Testis (tissue), 2 donors: ENCODE measurements at regions not wholly inside any gene's neighbourhood (a gene's known extent, or its start where the extent isn't known, plus 50 kb on each side); places are given as distances from the start of the nearest gene placed in this dataset.

ENCODE experiments used
- POLR2A ChIP-seq: fragments of 450-650 bp; IDR thresholded peaks from one replicate; pipeline ENCODE4 v1.6.1; 2017; ENCODE audit warnings: antibody characterized with exemption, mild to moderate bottlenecking, moderate library complexity
- TF ChIP-seq, protein P1 (sequence below), 3 experiments: fragments of 450-650 bp in 2 of 3; fragments of 200-600 bp in 1 of 3; sonication (generic) in 1 of 3; IDR thresholded peaks; one replicate each; pipeline ENCODE4 v1.5.1; 2016 to 2019; ENCODE audit warnings: antibody characterized with exemption in 3 of 3, mild to moderate bottlenecking in 2 of 3, moderate library complexity in 1 of 3

GRCh38 chr12:115693970-115694369 is 583.5 kb downstream of the MED13L start:
- TF ChIP-seq POLR2A = no peak
- TF ChIP-seq, protein P1, sequence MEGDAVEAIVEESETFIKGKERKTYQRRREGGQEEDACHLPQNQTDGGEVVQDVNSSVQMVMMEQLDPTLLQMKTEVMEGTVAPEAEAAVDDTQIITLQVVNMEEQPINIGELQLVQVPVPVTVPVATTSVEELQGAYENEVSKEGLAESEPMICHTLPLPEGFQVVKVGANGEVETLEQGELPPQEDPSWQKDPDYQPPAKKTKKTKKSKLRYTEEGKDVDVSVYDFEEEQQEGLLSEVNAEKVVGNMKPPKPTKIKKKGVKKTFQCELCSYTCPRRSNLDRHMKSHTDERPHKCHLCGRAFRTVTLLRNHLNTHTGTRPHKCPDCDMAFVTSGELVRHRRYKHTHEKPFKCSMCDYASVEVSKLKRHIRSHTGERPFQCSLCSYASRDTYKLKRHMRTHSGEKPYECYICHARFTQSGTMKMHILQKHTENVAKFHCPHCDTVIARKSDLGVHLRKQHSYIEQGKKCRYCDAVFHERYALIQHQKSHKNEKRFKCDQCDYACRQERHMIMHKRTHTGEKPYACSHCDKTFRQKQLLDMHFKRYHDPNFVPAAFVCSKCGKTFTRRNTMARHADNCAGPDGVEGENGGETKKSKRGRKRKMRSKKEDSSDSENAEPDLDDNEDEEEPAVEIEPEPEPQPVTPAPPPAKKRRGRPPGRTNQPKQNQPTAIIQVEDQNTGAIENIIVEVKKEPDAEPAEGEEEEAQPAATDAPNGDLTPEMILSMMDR (IDR thresholded peaks at IDR 0.05) = no peak
